ENCODE measurements at regions not wholly inside any gene's neighbourhood (a gene's known extent, or its start where the extent isn't known, plus 50 kb on each side); places are given as distances from the start of the nearest gene placed in this dataset.

DNA sequence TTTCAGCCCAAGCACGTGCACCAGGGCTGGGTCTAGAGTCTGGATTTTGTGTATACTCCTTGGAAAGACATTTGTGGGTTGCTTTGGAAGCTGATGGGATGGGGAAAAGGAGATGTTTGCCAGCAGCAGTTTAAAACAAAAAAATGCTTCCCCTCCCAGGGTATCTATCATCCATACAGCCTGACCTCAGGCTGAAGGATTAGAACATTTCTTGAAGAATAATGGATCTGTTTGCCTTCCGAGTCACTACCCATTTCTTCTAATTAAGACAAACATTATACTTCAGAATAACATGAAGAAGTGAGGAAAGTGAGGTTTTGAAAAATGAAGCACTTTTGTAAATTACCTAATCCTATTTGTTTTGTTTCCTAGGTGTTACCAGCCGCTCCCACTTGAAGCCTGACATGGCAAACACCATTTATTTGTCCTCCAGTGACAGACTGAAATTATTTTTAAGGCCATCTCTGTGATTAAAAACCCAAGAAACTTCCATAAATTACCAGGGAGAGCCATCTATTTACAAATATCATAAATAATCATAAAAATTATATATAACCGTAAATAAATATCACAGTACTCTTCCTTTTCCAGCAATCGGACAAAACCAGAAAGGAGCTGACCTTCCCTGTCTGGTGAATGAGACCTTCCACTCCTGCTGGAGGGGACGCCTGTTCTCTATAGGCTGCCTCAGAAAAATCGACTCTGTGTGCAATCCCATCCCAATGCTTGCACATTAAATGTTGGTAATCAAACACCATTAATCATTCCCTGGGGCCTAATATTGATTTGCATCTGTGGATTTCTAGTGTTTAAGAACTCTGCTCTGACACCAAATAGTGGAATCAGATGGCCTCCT lies 106.8 kb downstream of the C1D start:
- TF ChIP-seq, protein P1, sequence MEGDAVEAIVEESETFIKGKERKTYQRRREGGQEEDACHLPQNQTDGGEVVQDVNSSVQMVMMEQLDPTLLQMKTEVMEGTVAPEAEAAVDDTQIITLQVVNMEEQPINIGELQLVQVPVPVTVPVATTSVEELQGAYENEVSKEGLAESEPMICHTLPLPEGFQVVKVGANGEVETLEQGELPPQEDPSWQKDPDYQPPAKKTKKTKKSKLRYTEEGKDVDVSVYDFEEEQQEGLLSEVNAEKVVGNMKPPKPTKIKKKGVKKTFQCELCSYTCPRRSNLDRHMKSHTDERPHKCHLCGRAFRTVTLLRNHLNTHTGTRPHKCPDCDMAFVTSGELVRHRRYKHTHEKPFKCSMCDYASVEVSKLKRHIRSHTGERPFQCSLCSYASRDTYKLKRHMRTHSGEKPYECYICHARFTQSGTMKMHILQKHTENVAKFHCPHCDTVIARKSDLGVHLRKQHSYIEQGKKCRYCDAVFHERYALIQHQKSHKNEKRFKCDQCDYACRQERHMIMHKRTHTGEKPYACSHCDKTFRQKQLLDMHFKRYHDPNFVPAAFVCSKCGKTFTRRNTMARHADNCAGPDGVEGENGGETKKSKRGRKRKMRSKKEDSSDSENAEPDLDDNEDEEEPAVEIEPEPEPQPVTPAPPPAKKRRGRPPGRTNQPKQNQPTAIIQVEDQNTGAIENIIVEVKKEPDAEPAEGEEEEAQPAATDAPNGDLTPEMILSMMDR (IDR thresholded peaks at IDR 0.05; ENCODE audit: low read length), result no peak
- no peak for TF ChIP-seq EZH2 (IDR thresholded peaks at IDR 0.05; ENCODE audit: borderline replicate concordance, low read length)

All from OCI-LY1 (cell line).